Sigmoid colon (tissue), 4 donors: ENCODE measurements at regions not wholly inside any gene's neighbourhood (a gene's known extent, or its start where the extent isn't known, plus 50 kb on each side); places are given as distances from the start of the nearest gene placed in this dataset.

Experiments
- EP300 ChIP-seq, 4 donors: sonication (generic); formaldehyde crosslinking; IDR thresholded peaks; one replicate each; pipeline ENCODE4 v1.6.1; 2017; ENCODE audit warnings: antibody characterized with exemption in 4 of 4
- POLR2A ChIP-seq, 2 donors: fragments of 450-650 bp; IDR thresholded peaks; one replicate each; pipeline ENCODE4 v1.6.1; 2016; ENCODE audit warnings: antibody characterized with exemption in 2 of 2, mild to moderate bottlenecking in 2 of 2, moderate library complexity in 2 of 2
- POLR2AphosphoS5 ChIP-seq, 4 donors: sonication (generic); formaldehyde crosslinking; IDR thresholded peaks; one replicate each; pipeline ENCODE4 v1.6.1; 2017; ENCODE audit warnings: antibody characterized with exemption in 4 of 4
- TF ChIP-seq, protein P1 (sequence below), 4 experiments: fragments of 450-650 bp in 3 of 4; fragments of 200-600 bp in 1 of 4; IDR thresholded peaks; one replicate each; pipeline ENCODE4 v1.5.1; 2016 to 2019; ENCODE audit warnings: antibody characterized with exemption in 4 of 4, mild to moderate bottlenecking in 3 of 4, moderate library complexity in 2 of 4

DNA sequence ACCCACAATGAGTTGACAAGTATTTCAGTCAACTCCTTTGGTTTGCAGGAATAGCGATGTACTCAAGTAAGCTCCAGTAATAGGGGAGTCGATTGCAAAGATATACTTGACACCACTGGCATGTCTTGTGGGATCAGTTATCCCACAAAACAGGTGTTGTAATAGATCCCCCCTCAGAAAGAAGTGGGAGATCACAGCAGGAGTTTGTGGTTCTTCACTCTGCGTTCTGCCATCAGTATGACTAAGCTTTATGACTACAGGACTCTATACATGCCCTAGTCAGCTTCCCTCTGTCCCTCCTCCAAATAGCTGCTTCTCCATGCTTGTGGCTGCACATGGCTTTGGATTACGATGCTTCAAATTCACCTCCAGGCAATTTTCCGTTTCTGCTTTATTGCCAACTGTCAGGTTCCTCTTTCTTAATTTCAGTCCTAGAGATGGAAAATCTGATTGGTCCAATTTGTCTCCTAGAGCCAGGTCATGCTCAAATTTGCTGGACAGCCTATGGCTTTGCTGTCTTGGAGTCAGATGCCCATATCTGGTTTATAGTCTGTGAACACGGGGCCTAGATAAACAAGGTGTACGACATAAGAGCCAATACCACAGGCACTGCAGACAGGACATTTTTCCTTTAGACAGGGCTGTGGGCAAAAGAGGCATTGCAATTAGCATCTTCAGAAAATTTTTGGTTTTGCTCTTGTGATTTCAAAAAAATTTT, 221.7 kb downstream of the PAX3 start:
- TF ChIP-seq, protein P1, sequence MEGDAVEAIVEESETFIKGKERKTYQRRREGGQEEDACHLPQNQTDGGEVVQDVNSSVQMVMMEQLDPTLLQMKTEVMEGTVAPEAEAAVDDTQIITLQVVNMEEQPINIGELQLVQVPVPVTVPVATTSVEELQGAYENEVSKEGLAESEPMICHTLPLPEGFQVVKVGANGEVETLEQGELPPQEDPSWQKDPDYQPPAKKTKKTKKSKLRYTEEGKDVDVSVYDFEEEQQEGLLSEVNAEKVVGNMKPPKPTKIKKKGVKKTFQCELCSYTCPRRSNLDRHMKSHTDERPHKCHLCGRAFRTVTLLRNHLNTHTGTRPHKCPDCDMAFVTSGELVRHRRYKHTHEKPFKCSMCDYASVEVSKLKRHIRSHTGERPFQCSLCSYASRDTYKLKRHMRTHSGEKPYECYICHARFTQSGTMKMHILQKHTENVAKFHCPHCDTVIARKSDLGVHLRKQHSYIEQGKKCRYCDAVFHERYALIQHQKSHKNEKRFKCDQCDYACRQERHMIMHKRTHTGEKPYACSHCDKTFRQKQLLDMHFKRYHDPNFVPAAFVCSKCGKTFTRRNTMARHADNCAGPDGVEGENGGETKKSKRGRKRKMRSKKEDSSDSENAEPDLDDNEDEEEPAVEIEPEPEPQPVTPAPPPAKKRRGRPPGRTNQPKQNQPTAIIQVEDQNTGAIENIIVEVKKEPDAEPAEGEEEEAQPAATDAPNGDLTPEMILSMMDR (IDR thresholded peaks at IDR 0.05): no peak
- TF ChIP-seq POLR2AphosphoS5 (IDR thresholded peaks at IDR 0.05) (no peak), POLR2A (IDR thresholded peaks at IDR 0.05) (no peak), EP300 (IDR thresholded peaks at IDR 0.05) (no peak)
